Astrocyte (in vitro differentiated cells and primary cell): ENCODE measurements at regions not wholly inside any gene's neighbourhood (a gene's known extent, or its start where the extent isn't known, plus 50 kb on each side); places are given as distances from the start of the nearest gene placed in this dataset.

ENCODE experiments used
- DNase-seq: peaks from one replicate; pipeline ENCODE4 v3.0.0-alpha.2; 2010; ENCODE audit warnings: low read depth
- FAIRE-seq: peaks from 2 replicates; lab custom pipeline; 2011; peaks lifted over from hg19 to GRCh38; lab: Jason Lieb, UNC
- H2AFZ ChIP-seq: 2 replicates; pipeline ENCODE4 v1.6.0; 2012; ENCODE audit warnings: low read depth, low read length, inconsistent platforms
- H3K27ac ChIP-seq: 2 replicates; pipeline ENCODE4 v1.5.1; 2011; ENCODE audit warnings: low read depth, low read length, inconsistent platforms
- H3K27me3 ChIP-seq: 2 replicates; pipeline ENCODE4 v1.6.0; 2011; ENCODE audit warnings: low read length, inconsistent platforms; ENCODE audit not compliant: insufficient read depth
- H3K36me3 ChIP-seq: 2 replicates; pipeline ENCODE4 v1.5.1; 2011; ENCODE audit warnings: low read length, inconsistent platforms; ENCODE audit not compliant: insufficient read depth
- H3K4me1 ChIP-seq: 2 replicates; pipeline ENCODE4 v1.5.1; 2011; ENCODE audit warnings: low read length, inconsistent platforms; ENCODE audit not compliant: insufficient read depth
- H3K4me2 ChIP-seq: 2 replicates; pipeline ENCODE4 v1.6.0; 2012; ENCODE audit warnings: low read length, inconsistent platforms
- H3K4me3 ChIP-seq: 2 replicates; pipeline ENCODE4 v1.5.1; 2011; ENCODE audit warnings: low read depth, mild to moderate bottlenecking, low read length, inconsistent platforms; ENCODE audit not compliant: insufficient read depth
- H3K79me2 ChIP-seq: 2 replicates; pipeline ENCODE4 v1.6.0; 2012; ENCODE audit warnings: mild to moderate bottlenecking, low read length, inconsistent platforms; ENCODE audit not compliant: insufficient read depth
- H3K9ac ChIP-seq: 2 replicates; pipeline ENCODE4 v1.6.0; 2012; ENCODE audit warnings: mild to moderate bottlenecking, low read length, inconsistent platforms
- H3K9me3 ChIP-seq: 2 replicates; pipeline ENCODE4 v1.5.1; 2012; ENCODE audit warnings: low read depth, mild to moderate bottlenecking, low read length, inconsistent platforms; ENCODE audit not compliant: insufficient read depth
- H4K20me1 ChIP-seq: 2 replicates; pipeline ENCODE4 v1.6.0; 2012; ENCODE audit warnings: low read length, inconsistent platforms; ENCODE audit not compliant: insufficient read depth
- H3K27ac Mint-ChIP-seq: one replicate; pipeline ENCODE4 v1.8.0; 2021; ENCODE audit warnings: mild to moderate bottlenecking, mixed read lengths; ENCODE audit not compliant: unreplicated experiment
- H3K27me3 Mint-ChIP-seq: one replicate; pipeline ENCODE4 v1.8.0; 2021; ENCODE audit warnings: low read depth, mixed read lengths; ENCODE audit not compliant: unreplicated experiment
- H3K36me3 Mint-ChIP-seq: one replicate; pipeline ENCODE4 v1.8.0; 2021; ENCODE audit warnings: low read depth, mixed read lengths; ENCODE audit not compliant: unreplicated experiment
- H3K4me1 Mint-ChIP-seq: one replicate; pipeline ENCODE4 v1.8.0; 2021; ENCODE audit warnings: low read depth, mixed read lengths; ENCODE audit not compliant: unreplicated experiment
- H3K4me3 Mint-ChIP-seq: one replicate; pipeline ENCODE4 v1.8.0; 2021; ENCODE audit warnings: mild to moderate bottlenecking, moderate library complexity, mixed read lengths; ENCODE audit not compliant: unreplicated experiment
- H3K9me3 Mint-ChIP-seq: one replicate; pipeline ENCODE4 v1.8.0; 2021; ENCODE audit warnings: mild to moderate bottlenecking, mixed read lengths; ENCODE audit not compliant: unreplicated experiment
- CTCF ChIP-seq: IDR thresholded peaks from 2 replicates; pipeline ENCODE4 v1.5.1; 2011; ENCODE audit warnings: low read depth, mild to moderate bottlenecking, inconsistent platforms, low read length, moderate library complexity; ENCODE audit not compliant: insufficient read depth
- EZH2 ChIP-seq: IDR thresholded peaks from 2 replicates; pipeline ENCODE4 v1.6.1; 2012; ENCODE audit warnings: mild to moderate bottlenecking, low read length, inconsistent platforms; ENCODE audit not compliant: insufficient read depth

- no peak for TF ChIP-seq EZH2
- DNase-seq (no peak), FAIRE-seq (no peak)
- H3K9me3 Mint-ChIP-seq: peaks cover 4% of the 10 kb centered on the region
- peaks cover 20% of the 10 kb centered on the region for H3K4me1 ChIP-seq
- H3K27ac Mint-ChIP-seq: no peak overlapping the region
- no peaks in the 10 kb centered on the region for H3K36me3 ChIP-seq
- peaks cover 12% of the 10 kb centered on the region for H3K27me3 Mint-ChIP-seq
- no peaks in the 10 kb centered on the region for H4K20me1 ChIP-seq
- no peak overlapping the region for H3K4me3 ChIP-seq
- no peak overlapping the region for H3K9ac ChIP-seq
- H3K4me3 Mint-ChIP-seq: no peak overlapping the region
- H3K4me2 ChIP-seq: no peak overlapping the region
- H3K9me3 ChIP-seq: no peaks in the 10 kb centered on the region
- no peaks in the 10 kb centered on the region for H3K27me3 ChIP-seq
- no peak overlapping the region for H2AFZ ChIP-seq
- no peaks in the 10 kb centered on the region for H3K36me3 Mint-ChIP-seq
- no peak overlapping the region for H3K27ac ChIP-seq
- H3K79me2 ChIP-seq: no peaks in the 10 kb centered on the region
- peaks cover 11% of the 10 kb centered on the region for H3K4me1 Mint-ChIP-seq
Measured at GRCh38 chr4:4764558-4764905, 94.9 kb upstream of the MSX1 start.

DNA sequence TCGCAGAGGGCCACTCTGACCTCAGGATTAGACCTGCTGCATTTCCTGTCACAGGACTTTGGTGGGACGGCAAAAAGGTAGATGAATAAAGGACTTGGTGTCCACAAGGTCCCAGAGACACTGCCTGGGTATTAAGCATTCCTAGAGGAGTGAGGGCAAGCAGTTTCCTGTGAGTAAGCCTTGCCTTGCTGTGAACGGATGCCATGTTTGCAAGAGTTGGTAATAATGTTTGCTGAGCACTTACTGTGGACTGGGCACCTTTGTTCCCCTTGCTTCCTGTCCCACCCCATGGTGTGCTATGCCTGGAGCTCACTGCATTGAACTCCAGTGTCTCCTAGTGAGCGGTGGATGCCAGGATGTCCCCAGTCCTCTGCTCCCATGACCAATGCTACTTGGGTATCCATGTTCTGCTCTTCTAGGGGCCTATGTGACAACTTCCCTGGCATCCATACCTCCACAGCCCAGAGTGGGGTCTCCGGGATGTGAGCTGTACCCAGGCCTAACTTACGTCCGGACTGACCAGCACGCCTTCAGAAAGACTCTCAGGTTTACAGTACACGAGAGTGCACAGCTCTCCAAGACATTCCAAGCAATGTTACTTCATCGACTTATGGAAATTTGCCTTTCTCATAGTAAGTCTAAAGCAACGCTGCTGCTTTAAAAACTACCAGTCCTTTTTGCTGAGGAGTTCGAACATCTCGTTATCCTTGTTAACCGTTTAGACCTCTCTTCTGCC is 95.5 kb upstream of the MSX1 start:
- H3K36me3 Mint-ChIP-seq: no peaks in the 10 kb centered on the region
- Histone ChIP-seq H3K79me2 (no peaks in the 10 kb centered on the region), H2AFZ (peak overlapping the region; percentile 49), H3K9me3 (no peaks in the 10 kb centered on the region), H3K9ac (peak overlapping the region; percentile 44), H3K4me3 (no peak overlapping the region), H3K4me1 (peaks cover 20% of the 10 kb centered on the region), H3K27ac (peak overlapping the region; percentile 63), H3K27me3 (no peaks in the 10 kb centered on the region), H4K20me1 (no peaks in the 10 kb centered on the region), H3K4me2 (peak overlapping the region; percentile 49), H3K36me3 (no peaks in the 10 kb centered on the region)
- peaks cover 11% of the 10 kb centered on the region for H3K4me1 Mint-ChIP-seq
- peaks cover 16% of the 10 kb centered on the region for H3K27me3 Mint-ChIP-seq
- TF ChIP-seq CTCF (no peak), EZH2 (no peak)
- FAIRE-seq (no peak), DNase-seq (no peak)
- no peak overlapping the region for H3K4me3 Mint-ChIP-seq
- H3K27ac Mint-ChIP-seq: no peak overlapping the region
- peaks cover 4% of the 10 kb centered on the region for H3K9me3 Mint-ChIP-seq

DNA sequence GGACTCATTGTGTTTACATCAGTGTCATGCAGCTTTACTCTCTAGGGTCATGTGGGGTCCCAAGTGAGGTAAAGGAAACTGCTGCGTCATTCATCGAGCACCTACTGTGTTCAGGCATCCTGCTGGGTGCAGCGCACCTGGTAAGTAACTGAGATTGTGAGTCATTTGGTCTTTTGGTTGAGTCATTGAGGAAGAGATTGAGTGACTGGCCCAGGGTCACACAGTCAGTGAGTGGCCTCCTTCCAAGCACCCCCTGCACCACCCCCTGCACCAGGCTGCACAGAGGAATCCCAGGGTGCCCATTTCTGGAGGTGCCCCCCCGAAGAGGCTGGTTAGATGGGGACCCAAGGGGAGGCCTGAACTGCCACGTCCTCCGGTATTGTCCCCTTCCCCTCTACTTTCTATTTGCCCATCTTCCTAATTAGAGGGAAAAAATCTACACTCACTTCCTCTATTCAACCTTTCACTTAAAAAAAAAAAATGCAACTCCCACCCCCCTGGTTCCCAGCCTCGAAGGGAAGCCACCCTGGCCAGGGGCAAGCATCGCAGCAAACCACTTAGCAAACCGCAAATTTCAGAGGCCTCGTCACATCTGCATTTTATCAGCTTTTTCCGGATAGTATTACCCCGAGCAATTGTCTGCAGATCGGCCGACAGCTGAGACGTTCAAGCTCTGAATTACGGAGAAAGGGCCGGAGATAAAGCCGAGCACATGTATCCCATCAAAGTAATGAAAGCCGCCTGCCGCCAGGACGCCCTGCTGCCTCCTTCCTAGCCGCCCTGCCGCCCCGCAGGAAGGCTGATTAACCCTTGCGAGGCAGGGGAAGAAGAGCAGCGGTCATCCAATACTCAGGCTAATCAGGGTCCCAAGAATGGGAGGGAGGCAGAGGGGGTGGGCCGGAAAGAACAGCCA is 96.3 kb upstream of the MSX1 start:
- Histone ChIP-seq H3K9me3 (no peaks in the 10 kb centered on the region), H3K4me3 (no peak overlapping the region), H3K36me3 (no peaks in the 10 kb centered on the region), H3K9ac (peak overlapping the region; percentile 44), H3K27me3 (peaks cover 5% of the 10 kb centered on the region), H4K20me1 (no peaks in the 10 kb centered on the region), H3K27ac (peak overlapping the region; percentile 63), H2AFZ (peak overlapping the region; percentile 49), H3K4me2 (peak overlapping the region; percentile 49), H3K4me1 (peaks cover 20% of the 10 kb centered on the region), H3K79me2 (no peaks in the 10 kb centered on the region)
- Mint-ChIP-seq H3K27me3 (peaks cover 24% of the 10 kb centered on the region), H3K36me3 (no peaks in the 10 kb centered on the region), H3K27ac (peak overlapping the region; percentile 59), H3K4me3 (no peak overlapping the region), H3K4me1 (peaks cover 11% of the 10 kb centered on the region), H3K9me3 (peaks cover 4% of the 10 kb centered on the region)
- no peak for FAIRE-seq
- TF ChIP-seq EZH2 (no peak), CTCF (no peak)
- peak; percentile 61 for DNase-seq
